ENCODE measurements at regions not wholly inside any gene's neighbourhood (a gene's known extent, or its start where the extent isn't known, plus 50 kb on each side); places are given as distances from the start of the nearest gene placed in this dataset.
"Not testable (repeated sequence)": the region's sequence is repeated elsewhere in the genome, so short reads cannot be mapped to it uniquely, and the experiment has no call there.

- no peak overlapping the region for H3K4me3 ChIP-seq (ENCODE audit: low read length)
- no peaks in the 10 kb centered on the region for H3K9me3 ChIP-seq (ENCODE audit: control insufficient read depth, low read depth, low read length)
- no peaks in the 10 kb centered on the region for H3K4me1 ChIP-seq (ENCODE audit: control insufficient read depth, low read depth, low read length)
- no peaks in the 10 kb centered on the region for H3K27me3 ChIP-seq (ENCODE audit: control insufficient read depth, insufficient read depth, low read length)
- no peaks in the 10 kb centered on the region for H3K36me3 ChIP-seq (ENCODE audit: control insufficient read depth, low read depth, low read length)
- no peak overlapping the region for H3K9ac ChIP-seq (ENCODE audit: low read length)
- no peak overlapping the region for H3K27ac ChIP-seq (ENCODE audit: low read length)
Measured at GRCh38 chr2:184993746-184994145, 395.4 kb downstream of the ZNF804A start.

- Histone ChIP-seq H3K9ac (ENCODE audit: low read length) (no peak overlapping the region), H3K4me1 (ENCODE audit: control insufficient read depth, low read depth, low read length) (peaks cover 17% of the 10 kb centered on the region), H3K27ac (ENCODE audit: low read length) (no peak overlapping the region), H3K4me3 (ENCODE audit: low read length) (no peak overlapping the region), H3K27me3 (ENCODE audit: control insufficient read depth, insufficient read depth, low read length) (no peaks in the 10 kb centered on the region), H3K9me3 (ENCODE audit: control insufficient read depth, low read depth, low read length) (peaks cover 10% of the 10 kb centered on the region), H3K36me3 (ENCODE audit: control insufficient read depth, low read depth, low read length) (no peaks in the 10 kb centered on the region)
Measured at GRCh38 chr2:185006481-185006880, 408.2 kb downstream of the ZNF804A start.

- Histone ChIP-seq H3K4me3 (ENCODE audit: low read length) (no peak overlapping the region), H3K9ac (ENCODE audit: low read length) (no peak overlapping the region), H3K27ac (ENCODE audit: low read length) (no peak overlapping the region), H3K9me3 (ENCODE audit: control insufficient read depth, low read depth, low read length) (peaks cover 32% of the 10 kb centered on the region), H3K36me3 (ENCODE audit: control insufficient read depth, low read depth, low read length) (no peaks in the 10 kb centered on the region), H3K27me3 (ENCODE audit: control insufficient read depth, insufficient read depth, low read length) (no peaks in the 10 kb centered on the region), H3K4me1 (ENCODE audit: control insufficient read depth, low read depth, low read length) (no peaks in the 10 kb centered on the region)
Measured at GRCh38 chr2:185012643-185013042, 414.3 kb downstream of the ZNF804A start.

- Histone ChIP-seq H3K9me3 (ENCODE audit: control insufficient read depth, low read depth, low read length) (peaks cover 32% of the 10 kb centered on the region), H3K9ac (ENCODE audit: low read length) (no peak overlapping the region), H3K4me1 (ENCODE audit: control insufficient read depth, low read depth, low read length) (no peaks in the 10 kb centered on the region), H3K4me3 (ENCODE audit: low read length) (no peak overlapping the region), H3K36me3 (ENCODE audit: control insufficient read depth, low read depth, low read length) (no peaks in the 10 kb centered on the region), H3K27me3 (ENCODE audit: control insufficient read depth, insufficient read depth, low read length) (no peaks in the 10 kb centered on the region), H3K27ac (ENCODE audit: low read length) (no peak overlapping the region)
Measured at GRCh38 chr2:185014076-185014475, 415.7 kb downstream of the ZNF804A start.

- not testable (repeated sequence) for H3K27me3 ChIP-seq (ENCODE audit: control insufficient read depth, insufficient read depth, low read length); H3K9ac ChIP-seq (ENCODE audit: low read length); H3K27ac ChIP-seq (ENCODE audit: low read length)
Measured at GRCh38 chr2:185025891-185026290, 427.6 kb downstream of the ZNF804A start.

GRCh38 chr2:185035906-185036305 lies 437.6 kb downstream of the ZNF804A start:
- Histone ChIP-seq H3K4me1 (ENCODE audit: control insufficient read depth, low read depth, low read length) (no peaks in the 10 kb centered on the region), H3K4me3 (ENCODE audit: low read length) (no peak overlapping the region), H3K27ac (ENCODE audit: low read length) (no peak overlapping the region), H3K9me3 (ENCODE audit: control insufficient read depth, low read depth, low read length) (no peaks in the 10 kb centered on the region), H3K36me3 (ENCODE audit: control insufficient read depth, low read depth, low read length) (no peaks in the 10 kb centered on the region), H3K27me3 (ENCODE audit: control insufficient read depth, insufficient read depth, low read length) (no peaks in the 10 kb centered on the region), H3K9ac (ENCODE audit: low read length) (no peak overlapping the region)

More at GRCh38 chr2:185025891-185026290, 427.6 kb downstream of the ZNF804A start:
- not testable (repeated sequence) for H3K36me3 ChIP-seq (ENCODE audit: control insufficient read depth, low read depth, low read length); H3K4me1 ChIP-seq (ENCODE audit: control insufficient read depth, low read depth, low read length); H3K9me3 ChIP-seq (ENCODE audit: control insufficient read depth, low read depth, low read length); H3K4me3 ChIP-seq (ENCODE audit: low read length)

GRCh38 chr2:185044323-185044874 lies 446.1 kb downstream of the ZNF804A start:
- no peak overlapping the region for H3K4me3 ChIP-seq (ENCODE audit: low read length)
- H3K27me3 ChIP-seq (ENCODE audit: control insufficient read depth, insufficient read depth, low read length): no peaks in the 10 kb centered on the region
- no peaks in the 10 kb centered on the region for H3K36me3 ChIP-seq (ENCODE audit: control insufficient read depth, low read depth, low read length)
- H3K4me1 ChIP-seq (ENCODE audit: control insufficient read depth, low read depth, low read length): no peaks in the 10 kb centered on the region
- H3K27ac ChIP-seq (ENCODE audit: low read length): no peak overlapping the region
- no peak overlapping the region for H3K9ac ChIP-seq (ENCODE audit: low read length)
- H3K9me3 ChIP-seq (ENCODE audit: control insufficient read depth, low read depth, low read length): no peaks in the 10 kb centered on the region

- H3K4me1 ChIP-seq (ENCODE audit: control insufficient read depth, low read depth, low read length): no peaks in the 10 kb centered on the region
- H3K36me3 ChIP-seq (ENCODE audit: control insufficient read depth, low read depth, low read length): no peaks in the 10 kb centered on the region
- no peaks in the 10 kb centered on the region for H3K9me3 ChIP-seq (ENCODE audit: control insufficient read depth, low read depth, low read length)
- H3K9ac ChIP-seq (ENCODE audit: low read length): no peak overlapping the region
- no peak overlapping the region for H3K4me3 ChIP-seq (ENCODE audit: low read length)
- H3K27ac ChIP-seq (ENCODE audit: low read length): no peak overlapping the region
- H3K27me3 ChIP-seq (ENCODE audit: control insufficient read depth, insufficient read depth, low read length): no peaks in the 10 kb centered on the region
Measured at GRCh38 chr2:185050804-185051203, 452.5 kb downstream of the ZNF804A start.

- no peaks in the 10 kb centered on the region for H3K36me3 ChIP-seq (ENCODE audit: control insufficient read depth, low read depth, low read length)
- H3K4me1 ChIP-seq (ENCODE audit: control insufficient read depth, low read depth, low read length): no peaks in the 10 kb centered on the region
- no peaks in the 10 kb centered on the region for H3K9me3 ChIP-seq (ENCODE audit: control insufficient read depth, low read depth, low read length)
- H3K27me3 ChIP-seq (ENCODE audit: control insufficient read depth, insufficient read depth, low read length): no peaks in the 10 kb centered on the region
- no peak overlapping the region for H3K9ac ChIP-seq (ENCODE audit: low read length)
- no peak overlapping the region for H3K27ac ChIP-seq (ENCODE audit: low read length)
- H3K4me3 ChIP-seq (ENCODE audit: low read length): no peak overlapping the region
Measured at GRCh38 chr2:185063761-185064160, 465.4 kb downstream of the ZNF804A start.

- Histone ChIP-seq H3K4me3 (ENCODE audit: low read length) (no peak overlapping the region), H3K4me1 (ENCODE audit: control insufficient read depth, low read depth, low read length) (no peaks in the 10 kb centered on the region), H3K27ac (ENCODE audit: low read length) (no peak overlapping the region), H3K9me3 (ENCODE audit: control insufficient read depth, low read depth, low read length) (no peaks in the 10 kb centered on the region), H3K9ac (ENCODE audit: low read length) (no peak overlapping the region), H3K36me3 (ENCODE audit: control insufficient read depth, low read depth, low read length) (no peaks in the 10 kb centered on the region), H3K27me3 (ENCODE audit: control insufficient read depth, insufficient read depth, low read length) (no peaks in the 10 kb centered on the region)
Measured at GRCh38 chr2:185066128-185066527, 467.8 kb downstream of the ZNF804A start.

GRCh38 chr2:185069107-185069506 lies 470.8 kb downstream of the ZNF804A start:
- H3K9me3 ChIP-seq (ENCODE audit: control insufficient read depth, low read depth, low read length): no peaks in the 10 kb centered on the region
- H3K4me1 ChIP-seq (ENCODE audit: control insufficient read depth, low read depth, low read length): no peaks in the 10 kb centered on the region
- no peaks in the 10 kb centered on the region for H3K36me3 ChIP-seq (ENCODE audit: control insufficient read depth, low read depth, low read length)
- H3K9ac ChIP-seq (ENCODE audit: low read length): no peak overlapping the region
- H3K4me3 ChIP-seq (ENCODE audit: low read length): no peak overlapping the region
- no peaks in the 10 kb centered on the region for H3K27me3 ChIP-seq (ENCODE audit: control insufficient read depth, insufficient read depth, low read length)
- no peak overlapping the region for H3K27ac ChIP-seq (ENCODE audit: low read length)

GRCh38 chr2:185074156-185074555 lies 475.8 kb downstream of the ZNF804A start:
- H3K9me3 ChIP-seq (ENCODE audit: control insufficient read depth, low read depth, low read length): no peaks in the 10 kb centered on the region
- no peak overlapping the region for H3K9ac ChIP-seq (ENCODE audit: low read length)
- no peaks in the 10 kb centered on the region for H3K36me3 ChIP-seq (ENCODE audit: control insufficient read depth, low read depth, low read length)
- no peaks in the 10 kb centered on the region for H3K4me1 ChIP-seq (ENCODE audit: control insufficient read depth, low read depth, low read length)
- no peak overlapping the region for H3K27ac ChIP-seq (ENCODE audit: low read length)
- H3K4me3 ChIP-seq (ENCODE audit: low read length): no peak overlapping the region
- H3K27me3 ChIP-seq (ENCODE audit: control insufficient read depth, insufficient read depth, low read length): no peaks in the 10 kb centered on the region
